ENCODE measurements at regions not wholly inside any gene's neighbourhood (a gene's known extent, or its start where the extent isn't known, plus 50 kb on each side); places are given as distances from the start of the nearest gene placed in this dataset.

DNA sequence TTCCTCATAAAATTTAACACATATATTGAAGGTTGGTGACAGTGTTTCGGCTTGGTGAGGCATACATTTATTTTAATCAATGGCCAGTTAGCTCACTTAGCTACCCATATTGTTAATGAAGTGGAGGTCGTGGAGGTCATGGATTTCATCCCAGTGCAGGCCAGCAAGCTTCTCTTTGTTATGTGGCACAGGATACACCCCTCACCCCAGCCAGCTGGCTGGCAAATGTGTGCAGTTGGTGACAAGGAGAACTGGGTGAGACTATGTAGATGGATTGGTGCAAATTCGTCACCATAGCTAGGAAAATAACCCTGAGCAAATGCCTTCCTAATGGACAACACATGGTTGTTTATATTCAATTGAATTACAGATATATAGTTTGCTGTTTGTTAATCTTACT, 50.5 kb upstream of the FOXP2 start:
- TF ChIP-seq, protein P1, sequence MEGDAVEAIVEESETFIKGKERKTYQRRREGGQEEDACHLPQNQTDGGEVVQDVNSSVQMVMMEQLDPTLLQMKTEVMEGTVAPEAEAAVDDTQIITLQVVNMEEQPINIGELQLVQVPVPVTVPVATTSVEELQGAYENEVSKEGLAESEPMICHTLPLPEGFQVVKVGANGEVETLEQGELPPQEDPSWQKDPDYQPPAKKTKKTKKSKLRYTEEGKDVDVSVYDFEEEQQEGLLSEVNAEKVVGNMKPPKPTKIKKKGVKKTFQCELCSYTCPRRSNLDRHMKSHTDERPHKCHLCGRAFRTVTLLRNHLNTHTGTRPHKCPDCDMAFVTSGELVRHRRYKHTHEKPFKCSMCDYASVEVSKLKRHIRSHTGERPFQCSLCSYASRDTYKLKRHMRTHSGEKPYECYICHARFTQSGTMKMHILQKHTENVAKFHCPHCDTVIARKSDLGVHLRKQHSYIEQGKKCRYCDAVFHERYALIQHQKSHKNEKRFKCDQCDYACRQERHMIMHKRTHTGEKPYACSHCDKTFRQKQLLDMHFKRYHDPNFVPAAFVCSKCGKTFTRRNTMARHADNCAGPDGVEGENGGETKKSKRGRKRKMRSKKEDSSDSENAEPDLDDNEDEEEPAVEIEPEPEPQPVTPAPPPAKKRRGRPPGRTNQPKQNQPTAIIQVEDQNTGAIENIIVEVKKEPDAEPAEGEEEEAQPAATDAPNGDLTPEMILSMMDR (IDR thresholded peaks at IDR 0.05; ENCODE audit: insufficient read depth, low read length, missing control alignments) = no peak
- no peak overlapping the region for H3K4me3 ChIP-seq (ENCODE audit: low read depth, low read length)
- POLR2A ChIA-PET = no interaction called here
- CTCF ChIA-PET = no interaction called here
- no peak for DNase-seq (ENCODE audit: low read depth, low spot score)

DNA sequence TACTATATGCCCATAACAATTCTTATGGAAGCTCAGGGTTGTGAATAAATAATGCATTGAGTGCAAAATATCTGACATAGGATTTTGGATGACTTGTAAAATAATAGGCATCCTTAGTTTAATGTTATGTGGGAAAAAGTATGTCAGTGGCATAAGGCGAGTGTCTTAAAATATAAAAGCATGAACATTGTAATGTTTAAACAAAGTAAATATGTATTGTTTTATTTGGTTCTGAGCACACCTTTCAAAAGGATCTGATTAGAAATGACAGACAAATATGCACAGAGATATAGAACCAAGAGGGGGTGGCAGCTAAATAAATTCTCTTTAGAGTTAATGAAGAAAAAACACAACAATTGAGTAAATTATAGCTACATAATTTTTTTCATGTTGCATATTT, 51.3 kb upstream of the FOXP2 start:
- ChIA-PET CTCF (no interaction called here), POLR2A (no interaction called here)
- no peak overlapping the region for H3K4me3 ChIP-seq (ENCODE audit: low read depth, low read length)
- TF ChIP-seq, protein P1 (IDR thresholded peaks at IDR 0.05; ENCODE audit: insufficient read depth, low read length, missing control alignments) = no peak
- no peak for DNase-seq (ENCODE audit: low read depth, low spot score)

DNA sequence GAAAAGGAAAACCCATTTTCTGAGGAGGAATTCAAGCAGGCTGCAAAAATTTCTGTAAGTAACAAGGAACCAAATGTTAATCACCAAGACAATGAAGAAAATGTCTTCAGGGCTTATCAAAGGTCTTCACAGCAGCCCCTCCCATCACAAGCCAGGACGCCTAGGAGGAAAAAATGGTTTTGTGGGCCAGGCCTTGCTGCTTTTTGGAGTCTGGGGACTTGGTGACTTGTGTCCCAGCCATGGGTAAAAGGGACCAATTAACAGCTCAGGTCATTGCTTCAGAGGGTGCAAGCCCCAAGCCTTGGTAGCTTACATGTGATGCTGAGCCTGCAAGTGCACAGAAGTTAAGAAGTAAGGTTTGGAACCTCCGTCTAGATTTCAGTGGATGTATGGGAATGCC, 55.7 kb upstream of the FOXP2 start:
- DNase-seq (ENCODE audit: low read depth, low spot score) = no peak
- CTCF ChIA-PET = no interaction called here
- POLR2A ChIA-PET = no interaction called here
- TF ChIP-seq, protein P1 (IDR thresholded peaks at IDR 0.05; ENCODE audit: insufficient read depth, low read length, missing control alignments) = no peak
- H3K4me3 ChIP-seq (ENCODE audit: low read depth, low read length) = no peak overlapping the region

DNA sequence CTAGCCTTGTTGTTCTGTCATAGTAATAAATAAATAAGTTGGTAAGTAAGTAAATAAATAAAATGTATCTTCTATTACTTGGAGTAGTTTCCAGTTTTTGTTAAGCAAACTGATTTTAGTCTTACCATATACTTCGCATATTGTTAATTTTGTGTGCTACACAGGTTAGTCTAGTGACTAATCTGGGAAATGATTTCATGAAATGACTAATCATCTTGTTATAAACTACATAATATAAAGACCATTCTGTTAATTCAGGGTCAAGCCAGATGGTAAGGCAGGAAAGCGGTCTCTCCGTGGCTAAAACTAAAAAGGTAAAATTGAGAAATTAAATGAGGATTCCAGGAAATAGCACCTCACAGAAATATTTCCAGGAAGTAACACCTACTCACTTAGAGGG, 58.5 kb upstream of the FOXP2 start:
- ChIA-PET POLR2A (no interaction called here), CTCF (no interaction called here)
- no peak overlapping the region for H3K4me3 ChIP-seq (ENCODE audit: low read depth, low read length)
- DNase-seq (ENCODE audit: low read depth, low spot score) = no peak
- TF ChIP-seq, protein P1 (IDR thresholded peaks at IDR 0.05; ENCODE audit: insufficient read depth, low read length, missing control alignments) = no peak

DNA sequence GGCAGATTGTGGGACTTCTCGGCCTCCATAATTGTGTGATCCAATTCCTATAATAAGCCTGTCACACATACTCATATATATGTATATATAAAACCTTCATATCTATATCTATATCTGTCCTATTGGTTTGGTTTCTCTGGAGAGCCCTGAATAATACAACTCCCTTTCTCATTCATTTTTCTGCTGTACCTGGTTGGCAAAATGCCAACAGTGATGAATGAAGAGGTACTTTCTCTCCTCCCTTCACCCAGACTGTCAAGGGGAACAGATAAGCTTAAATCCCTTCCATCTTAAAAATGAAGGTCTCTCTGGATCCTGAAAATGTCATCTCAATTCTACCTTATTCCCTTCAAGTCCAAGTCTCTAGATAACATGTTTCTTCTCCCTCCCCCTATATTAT, 60.3 kb upstream of the FOXP2 start:
- ChIA-PET CTCF (no interaction called here), POLR2A (no interaction called here)
- no peak overlapping the region for H3K4me3 ChIP-seq (ENCODE audit: low read depth, low read length)
- DNase-seq (ENCODE audit: low read depth, low spot score) = no peak
- TF ChIP-seq, protein P1 (IDR thresholded peaks at IDR 0.05; ENCODE audit: insufficient read depth, low read length, missing control alignments) = no peak

DNA sequence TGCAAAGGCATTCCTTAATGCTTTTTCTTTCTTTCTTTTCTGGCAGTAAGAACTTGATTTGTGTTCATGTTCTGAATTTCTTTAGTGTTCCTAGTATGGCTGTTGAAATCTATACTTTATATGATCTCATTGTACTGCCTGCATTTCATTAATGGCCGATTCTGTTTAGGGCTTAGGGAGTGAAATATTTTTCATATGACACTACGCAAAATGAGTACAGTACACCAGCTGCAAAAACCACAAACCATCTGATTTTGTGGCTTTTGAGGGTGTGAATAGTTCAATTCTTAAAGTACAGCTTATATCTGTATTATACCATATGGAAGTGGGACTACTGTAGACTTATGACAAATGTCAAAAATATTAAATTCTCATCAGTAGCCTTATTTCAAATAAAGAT, 69.1 kb upstream of the FOXP2 start:
- ChIA-PET CTCF (no interaction called here), POLR2A (no interaction called here)
- no peak overlapping the region for H3K4me3 ChIP-seq (ENCODE audit: low read depth, low read length)
- TF ChIP-seq, protein P1 (IDR thresholded peaks at IDR 0.05; ENCODE audit: insufficient read depth, low read length, missing control alignments) = no peak
- no peak for DNase-seq (ENCODE audit: low read depth, low spot score)

Measured in AG04449 (cell line).